Subcutaneous abdominal adipose tissue (tissue), 5 donors: ENCODE measurements at regions not wholly inside any gene's neighbourhood (a gene's known extent, or its start where the extent isn't known, plus 50 kb on each side); places are given as distances from the start of the nearest gene placed in this dataset.

Experiments used
- H3K27ac ChIP-seq: one replicate; pipeline ENCODE4 v1.7.0; 2013; ENCODE audit warnings: low read depth, mild to moderate bottlenecking, inconsistent platforms, low read length, moderate library complexity
- H3K27me3 ChIP-seq, 5 donors: one replicate each; pipeline ENCODE4 v1.7.0; 2013; ENCODE audit warnings: low read length in 5 of 5, inconsistent platforms in 1 of 5; ENCODE audit not compliant: control insufficient read depth in 5 of 5, insufficient read depth in 4 of 5
- H3K36me3 ChIP-seq, 5 donors: one replicate each; pipeline ENCODE4 v1.7.0; 2013; ENCODE audit warnings: low read length in 5 of 5; ENCODE audit not compliant: control insufficient read depth in 5 of 5, insufficient read depth in 5 of 5
- H3K4me1 ChIP-seq, 5 donors: one replicate each; pipeline ENCODE4 v1.7.0; 2013; ENCODE audit warnings: low read length in 5 of 5, mild to moderate bottlenecking in 3 of 5, moderate library complexity in 1 of 5; ENCODE audit not compliant: control insufficient read depth in 5 of 5, insufficient read depth in 5 of 5
- H3K4me3 ChIP-seq, 5 donors: one replicate each; pipeline ENCODE4 v1.7.0; 2013; ENCODE audit warnings: low read length in 5 of 5, low read depth in 1 of 5
- H3K9ac ChIP-seq, 5 donors: one replicate each; pipeline ENCODE4 v1.7.0; 2013; ENCODE audit warnings: low read length in 5 of 5, mild to moderate bottlenecking in 4 of 5, moderate library complexity in 3 of 5
- H3K9me3 ChIP-seq, 5 donors: one replicate each; pipeline ENCODE4 v1.7.0; 2013; ENCODE audit warnings: low read length in 5 of 5; ENCODE audit not compliant: control insufficient read depth in 5 of 5
- donor health status: healthy.
- donor health status: healthy.
- donor health status: healthy.
- donor health status: healthy.
- donor health status: healthy.

DNA sequence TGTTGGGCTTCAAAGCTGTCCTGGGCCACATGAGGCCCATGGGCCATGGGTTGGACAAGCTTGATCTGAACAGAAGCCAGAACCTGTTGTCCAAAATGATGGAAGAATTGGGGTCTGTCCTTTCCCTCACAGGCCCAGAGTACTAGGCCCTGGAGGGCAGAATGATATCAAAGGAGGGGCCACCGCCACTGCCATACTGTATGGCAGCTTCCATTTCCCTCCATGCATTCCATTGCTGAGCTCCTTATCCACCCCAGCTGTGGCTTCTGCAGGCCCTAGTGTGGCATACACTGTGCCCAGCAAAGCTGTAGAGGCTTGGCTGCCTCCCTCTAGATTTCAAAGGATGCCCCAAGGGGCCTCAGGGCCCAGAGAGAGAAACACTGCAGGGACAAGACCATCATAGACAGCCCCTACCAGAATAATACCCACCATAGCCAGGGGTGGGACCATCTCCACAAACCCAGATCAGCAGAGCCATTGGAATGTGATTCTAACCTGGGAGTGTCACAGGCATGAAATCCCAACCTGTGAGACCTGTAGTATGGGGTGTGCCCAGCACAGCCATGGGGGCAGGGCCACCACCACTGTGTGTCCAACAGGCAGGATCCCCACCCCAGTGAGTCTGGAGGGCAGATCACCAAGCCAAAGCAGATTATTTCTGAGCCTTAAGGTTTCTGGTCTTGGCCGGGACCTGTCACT lies 61.4 kb upstream of the BEGAIN start:
- Histone ChIP-seq H3K9ac (no peak overlapping the region), H3K4me1 (peaks cover 0 to 5% (median 5%) of the 10 kb centered on the region in 5 donors), H3K4me3 (no peak overlapping the region), H3K36me3 (no peaks in the 10 kb centered on the region), H3K27ac (no peak overlapping the region), H3K27me3 (peaks cover 2 to 6% (median 2%) of the 10 kb centered on the region in 5 donors), H3K9me3 (peaks cover 0 to 3% (median 0%) of the 10 kb centered on the region in 5 donors)

DNA sequence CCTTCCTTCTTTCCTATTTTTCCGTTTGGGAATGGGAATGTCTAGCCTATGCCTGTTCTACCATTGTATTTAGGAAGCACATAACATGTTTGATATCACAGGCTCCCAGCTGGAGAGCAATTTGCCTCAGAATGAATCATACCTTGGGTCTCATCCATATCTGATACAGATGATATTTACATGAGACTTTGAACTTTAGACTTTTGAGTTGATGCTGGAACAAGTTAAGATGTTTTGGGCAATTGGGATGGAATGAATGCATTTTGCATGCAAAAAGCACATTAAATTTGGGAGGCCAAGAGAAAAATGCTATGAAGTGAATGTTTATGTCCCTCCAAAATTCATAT lies 61.9 kb upstream of the BEGAIN start:
- Histone ChIP-seq H3K36me3 (no peaks in the 10 kb centered on the region), H3K27ac (no peak overlapping the region), H3K4me1 (peaks cover 0 to 5% (median 5%) of the 10 kb centered on the region in 5 donors), H3K9ac (no peak overlapping the region), H3K9me3 (peaks cover 0 to 3% (median 0%) of the 10 kb centered on the region in 5 donors), H3K4me3 (no peak overlapping the region), H3K27me3 (peaks cover 4 to 11% (median 7%) of the 10 kb centered on the region in 5 donors)

DNA sequence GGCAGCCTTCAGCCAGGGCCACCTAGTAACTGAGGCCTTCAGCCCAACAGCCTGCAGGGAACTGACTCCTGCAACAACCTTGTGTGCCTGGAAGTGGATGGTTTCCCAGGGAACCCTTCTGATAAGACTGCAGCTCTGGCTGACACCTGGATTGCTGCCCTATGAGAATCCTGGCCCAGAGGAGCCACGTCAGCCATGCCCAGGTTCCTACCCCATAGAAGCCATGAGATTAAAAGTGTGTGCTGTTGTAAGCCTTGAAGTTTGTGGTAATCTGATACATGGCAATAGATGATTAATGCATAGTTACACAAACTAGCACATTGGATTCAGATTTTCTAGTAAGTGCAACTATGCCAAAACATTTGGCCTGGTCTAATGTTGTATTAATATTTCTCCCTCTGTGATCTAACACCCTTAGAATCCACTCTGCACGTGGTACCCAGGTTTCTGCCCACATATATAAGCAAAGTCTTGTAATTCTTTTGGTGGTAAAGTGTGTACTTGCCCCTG lies 64.8 kb upstream of the BEGAIN start:
- Histone ChIP-seq H3K9ac (no peak overlapping the region), H3K9me3 (no peaks in the 10 kb centered on the region), H3K27me3 (peaks cover 20 to 34% (median 32%) of the 10 kb centered on the region in 5 donors), H3K36me3 (no peaks in the 10 kb centered on the region), H3K4me3 (no peak overlapping the region), H3K27ac (no peak overlapping the region), H3K4me1 (peaks cover 0 to 3% (median 0%) of the 10 kb centered on the region in 5 donors)

DNA sequence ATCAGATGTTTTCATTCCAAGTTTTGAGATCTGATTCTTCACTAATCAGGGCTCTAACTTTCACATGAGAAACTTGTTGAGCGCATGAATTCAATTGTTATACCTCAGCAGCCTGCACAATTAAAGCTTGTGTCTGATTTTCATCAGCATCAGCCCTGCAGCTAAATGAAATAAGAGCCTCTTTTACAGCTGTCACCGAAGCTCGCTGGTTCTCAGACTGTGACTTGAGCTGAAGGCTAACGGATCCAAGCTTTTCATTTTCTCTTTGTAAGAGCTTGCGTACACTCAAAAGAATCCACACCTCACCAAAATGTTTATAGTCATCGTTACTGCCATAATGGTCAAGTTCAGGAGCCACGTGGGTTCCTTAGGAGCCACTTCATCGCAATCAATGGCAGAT lies 65.5 kb upstream of the BEGAIN start:
- Histone ChIP-seq H3K4me1 (peaks cover 0 to 3% (median 0%) of the 10 kb centered on the region in 5 donors), H3K4me3 (no peak overlapping the region), H3K9me3 (no peaks in the 10 kb centered on the region), H3K27me3 (peaks cover 26 to 38% (median 34%) of the 10 kb centered on the region in 5 donors), H3K36me3 (no peaks in the 10 kb centered on the region), H3K9ac (no peak overlapping the region), H3K27ac (no peak overlapping the region)

DNA sequence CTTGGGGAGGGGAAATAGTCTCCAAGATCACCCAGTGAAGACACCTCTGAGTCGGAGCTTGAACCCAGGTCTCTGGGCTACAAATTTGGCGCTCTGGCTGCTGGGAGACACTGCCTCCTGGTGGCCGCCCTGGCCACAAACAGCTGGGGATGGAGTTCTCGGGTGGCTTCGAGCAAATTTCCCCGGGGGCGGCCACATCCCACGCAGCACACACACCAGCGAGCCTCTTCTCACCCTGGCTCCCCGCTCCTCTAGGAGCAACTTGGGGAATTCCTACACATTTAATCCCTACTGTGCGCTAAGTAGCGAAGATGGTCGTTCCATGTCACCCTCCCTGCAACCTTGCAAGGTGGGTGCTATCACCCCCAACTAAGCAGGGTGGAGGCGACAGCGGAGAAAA lies 66.2 kb upstream of the BEGAIN start:
- no peak overlapping the region for H3K27ac ChIP-seq
- H3K4me1 ChIP-seq: peaks cover 0 to 3% (median 0%) of the 10 kb centered on the region in 5 donors
- H3K27me3 ChIP-seq: peaks cover 28 to 38% (median 34%) of the 10 kb centered on the region in 5 donors
- H3K4me3 ChIP-seq: no peak overlapping the region
- no peaks in the 10 kb centered on the region for H3K36me3 ChIP-seq
- no peaks in the 10 kb centered on the region for H3K9me3 ChIP-seq
- H3K9ac ChIP-seq: no peak overlapping the region

DNA sequence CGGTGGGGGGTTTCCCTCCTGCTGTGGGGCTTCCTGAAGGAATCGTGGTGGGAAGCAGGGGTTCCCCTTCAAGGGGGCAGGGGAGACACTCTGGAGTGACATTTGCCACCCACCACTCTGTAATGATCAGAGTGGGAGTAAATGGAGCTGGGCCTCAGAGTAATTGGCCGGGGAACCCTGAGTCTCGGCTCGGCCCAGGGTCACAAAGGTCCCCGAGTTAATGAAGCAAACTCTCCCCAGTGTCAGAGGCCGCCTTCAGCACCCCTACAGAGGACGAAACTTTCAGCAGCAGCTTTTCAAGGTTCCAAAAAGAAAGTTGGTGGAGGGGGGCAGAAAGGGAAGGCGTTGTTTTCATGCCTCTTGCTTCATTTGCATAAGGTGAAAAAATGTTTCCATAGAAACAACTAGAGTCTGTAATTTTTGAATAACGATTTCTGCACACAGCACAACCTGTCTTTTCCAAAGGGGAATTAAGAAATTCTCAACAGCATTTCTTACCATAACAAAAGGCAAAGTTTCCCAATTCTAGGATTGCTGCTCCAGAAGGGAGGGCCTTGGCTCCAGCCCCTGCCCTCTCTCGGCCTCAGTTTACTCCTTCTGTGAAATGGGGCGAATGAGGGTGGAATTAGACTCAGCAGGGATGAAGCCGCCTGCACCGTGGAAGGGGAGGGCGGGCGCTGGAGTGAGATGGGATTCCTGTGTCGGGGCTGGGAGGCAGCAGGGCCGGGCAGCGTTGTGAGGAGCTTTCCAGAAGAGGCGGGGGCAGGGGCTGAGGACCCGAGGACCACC lies 67.0 kb upstream of the BEGAIN start:
- Histone ChIP-seq H3K27ac (no peak overlapping the region), H3K4me1 (peaks cover 0 to 3% (median 0%) of the 10 kb centered on the region in 5 donors), H3K36me3 (no peaks in the 10 kb centered on the region), H3K9me3 (no peaks in the 10 kb centered on the region), H3K4me3 (no peak overlapping the region), H3K9ac (no peak overlapping the region), H3K27me3 (peaks cover 28 to 38% (median 34%) of the 10 kb centered on the region in 5 donors)

DNA sequence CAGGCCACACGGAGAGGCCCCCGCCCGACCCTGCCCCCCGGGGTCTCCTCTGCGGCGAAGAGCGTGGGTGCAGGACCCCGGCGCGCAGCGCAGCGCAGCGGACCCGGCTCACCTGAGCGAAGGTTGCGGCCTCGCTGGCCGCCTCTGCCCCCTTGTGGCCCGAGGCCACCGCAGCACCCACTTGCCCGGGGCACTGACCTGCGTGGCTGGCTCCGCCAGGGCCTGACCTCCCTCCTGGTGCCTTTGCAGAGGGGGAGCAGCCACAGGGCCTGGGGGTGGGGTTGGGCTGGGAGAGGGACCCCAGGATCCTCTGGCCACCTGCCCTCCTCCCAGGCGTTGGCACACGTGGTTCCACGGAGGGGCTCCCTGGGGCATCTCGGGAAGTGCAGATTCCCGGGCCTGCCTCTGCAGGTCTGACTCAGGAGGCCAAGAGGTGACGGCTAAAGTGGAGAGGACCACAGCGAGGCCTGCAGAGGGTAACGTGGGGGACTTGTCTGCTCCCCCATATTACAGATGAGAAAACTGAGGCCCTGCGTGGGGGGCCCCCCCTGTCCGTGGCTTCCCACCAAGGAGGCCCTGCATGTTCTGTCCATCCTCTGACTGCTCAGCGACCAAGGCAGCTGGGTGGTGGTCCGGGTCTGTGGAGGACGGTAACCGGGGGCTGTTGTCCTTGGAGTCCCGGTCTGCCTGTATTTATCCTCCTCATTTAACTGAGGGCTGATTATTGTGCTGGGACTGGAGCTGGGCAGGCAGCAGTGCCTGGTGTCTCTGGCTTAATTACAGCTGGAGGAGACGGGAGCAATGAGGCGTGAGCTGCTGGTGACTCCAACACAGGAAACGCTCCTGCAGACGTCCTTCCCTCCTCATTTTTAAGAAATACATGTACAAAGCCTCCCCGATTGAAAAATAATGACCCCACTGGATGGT lies 67.9 kb upstream of the BEGAIN start:
- peaks cover 0 to 3% (median 0%) of the 10 kb centered on the region in 5 donors for H3K4me1 ChIP-seq
- no peaks in the 10 kb centered on the region for H3K9me3 ChIP-seq
- peaks cover 28 to 38% (median 34%) of the 10 kb centered on the region in 5 donors for H3K27me3 ChIP-seq
- no peak overlapping the region for H3K27ac ChIP-seq
- H3K9ac ChIP-seq: no peak overlapping the region
- H3K4me3 ChIP-seq: no peak overlapping the region
- no peaks in the 10 kb centered on the region for H3K36me3 ChIP-seq

DNA sequence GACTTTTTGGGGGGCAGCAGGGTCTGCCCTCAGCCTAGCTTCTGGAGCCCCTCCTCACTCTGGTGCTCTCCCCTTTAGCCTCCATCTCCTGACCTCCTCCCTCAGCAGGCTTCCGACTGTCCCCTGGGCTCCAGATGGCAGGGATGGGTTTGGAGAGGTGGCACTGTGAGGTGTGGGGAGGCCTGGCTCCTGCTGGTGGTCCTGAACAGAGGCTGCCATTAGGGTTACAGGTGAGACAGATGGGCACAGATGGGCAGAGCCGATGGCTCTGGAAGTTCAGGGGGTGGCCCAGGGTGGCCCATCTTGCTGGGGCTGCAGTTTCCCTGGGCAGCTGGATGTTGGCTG lies 68.5 kb upstream of the BEGAIN start:
- Histone ChIP-seq H3K36me3 (no peaks in the 10 kb centered on the region), H3K27ac (no peak overlapping the region), H3K27me3 (peaks cover 30 to 41% (median 34%) of the 10 kb centered on the region in 5 donors), H3K4me1 (peaks cover 0 to 3% (median 0%) of the 10 kb centered on the region in 5 donors), H3K9me3 (no peaks in the 10 kb centered on the region), H3K4me3 (no peak overlapping the region), H3K9ac (no peak overlapping the region)

DNA sequence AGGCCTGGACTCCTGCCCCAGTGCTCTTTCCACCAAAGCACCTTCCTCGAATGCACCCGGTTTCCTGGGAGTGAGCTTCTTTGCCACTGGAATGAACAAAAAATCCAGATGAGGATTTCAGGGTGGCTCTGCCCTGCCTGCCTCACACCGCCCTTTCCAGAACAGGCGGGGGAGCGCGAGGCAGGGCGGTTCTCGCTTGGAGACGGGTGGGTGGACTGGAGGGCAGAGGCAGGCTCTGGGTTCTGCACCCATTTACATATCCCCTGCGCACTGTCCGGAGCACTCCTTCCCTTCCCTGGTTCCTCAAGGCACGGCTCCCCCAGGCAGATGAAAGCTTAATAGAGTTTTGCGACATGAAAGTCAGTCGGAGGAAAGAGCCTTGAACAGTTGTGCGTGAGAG lies 69.7 kb upstream of the DLK1 start:
- Histone ChIP-seq H3K4me3 (no peak overlapping the region), H3K27me3 (peaks cover 30 to 41% (median 34%) of the 10 kb centered on the region in 5 donors), H3K9me3 (no peaks in the 10 kb centered on the region), H3K4me1 (peaks cover 0 to 3% (median 0%) of the 10 kb centered on the region in 5 donors), H3K27ac (no peak overlapping the region), H3K36me3 (no peaks in the 10 kb centered on the region), H3K9ac (no peak overlapping the region)
